ENCODE measurements at regions not wholly inside any gene's neighbourhood (a gene's known extent, or its start where the extent isn't known, plus 50 kb on each side); places are given as distances from the start of the nearest gene placed in this dataset.

- no peak overlapping the region for H3K27ac ChIP-seq (ENCODE audit: low read depth, low read length)
- no peaks in the 10 kb centered on the region for H3K9me2 ChIP-seq (replicated peaks; ENCODE audit: control insufficient read depth, low read length)
- peaks cover 2% of the 10 kb centered on the region; the same call in 1 of the 2 replicates for H3K36me3 ChIP-seq (ENCODE audit: control insufficient read depth, low read length)
- H3K4me2 ChIP-seq (ENCODE audit: low read length), result no peak overlapping the region
- no peak overlapping the region for H3K4me3 ChIP-seq (ENCODE audit: low read length)
- peaks cover 6% of the 10 kb centered on the region; the same call in 1 of the 2 replicates for H3K9me3 ChIP-seq (ENCODE audit: control insufficient read depth, insufficient read depth, low read length)
- H3K4me1 ChIP-seq (ENCODE audit: control insufficient read depth, low read length), result peaks cover 55% of the 10 kb centered on the region
- H3F3A ChIP-seq (ENCODE audit: control insufficient read depth, insufficient read depth), result no peaks in the 10 kb centered on the region
- H3K79me2 ChIP-seq (ENCODE audit: control insufficient read depth, low read length), result no peaks in the 10 kb centered on the region
- no peaks in the 10 kb centered on the region for H3K27me3 ChIP-seq (ENCODE audit: control insufficient read depth, low read length)
- no peak for TF ChIP-seq CTCF (IDR thresholded peaks at IDR 0.05; ENCODE audit: low read depth, low read length, poor library complexity, severe bottlenecking)
- no peak for TF ChIP-seq EZH2phosphoT487 (IDR thresholded peaks at IDR 0.05; ENCODE audit: borderline replicate concordance, low read length)
- no peaks in the 10 kb centered on the region for H4K20me1 ChIP-seq (ENCODE audit: control insufficient read depth, insufficient read depth, low read depth, low read length)
These were observed 117.4 kb upstream of the LPP start for GRCh38 chr3:188036375-188037194.

GRCh38 chr3:188037195-188037718 lies 116.7 kb upstream of the LPP start:
- Histone ChIP-seq H3K27me3 (ENCODE audit: control insufficient read depth, low read length) (no peaks in the 10 kb centered on the region), H3K79me2 (ENCODE audit: control insufficient read depth, low read length) (no peaks in the 10 kb centered on the region), H3K27ac (ENCODE audit: low read depth, low read length) (no peak overlapping the region), H3K36me3 (ENCODE audit: control insufficient read depth, low read length) (no peaks in the 10 kb centered on the region; the same call in 1 of the 2 replicates), H4K20me1 (ENCODE audit: control insufficient read depth, insufficient read depth, low read depth, low read length) (no peaks in the 10 kb centered on the region), H3K4me1 (ENCODE audit: control insufficient read depth, low read length) (peaks cover 49% of the 10 kb centered on the region), H3K4me2 (ENCODE audit: low read length) (no peak overlapping the region), H3K9me3 (ENCODE audit: control insufficient read depth, insufficient read depth, low read length) (peaks cover 6% of the 10 kb centered on the region; the same call in 1 of the 2 replicates), H3F3A (ENCODE audit: control insufficient read depth, insufficient read depth) (no peaks in the 10 kb centered on the region), H3K9me2 (replicated peaks; ENCODE audit: control insufficient read depth, low read length) (no peaks in the 10 kb centered on the region), H3K4me3 (ENCODE audit: low read length) (no peak overlapping the region)
- TF ChIP-seq EZH2phosphoT487 (IDR thresholded peaks at IDR 0.05; ENCODE audit: borderline replicate concordance, low read length), result no peak

GRCh38 chr3:188037965-188038581 lies 115.9 kb upstream of the LPP start:
- Histone ChIP-seq H3K9me2 (replicated peaks; ENCODE audit: control insufficient read depth, low read length) (no peaks in the 10 kb centered on the region), H3K9me3 (ENCODE audit: control insufficient read depth, insufficient read depth, low read length) (no peaks in the 10 kb centered on the region), H3F3A (ENCODE audit: control insufficient read depth, insufficient read depth) (no peaks in the 10 kb centered on the region), H3K79me2 (ENCODE audit: control insufficient read depth, low read length) (no peaks in the 10 kb centered on the region), H3K4me3 (ENCODE audit: low read length) (no peak overlapping the region), H3K4me2 (ENCODE audit: low read length) (no peak overlapping the region), H3K36me3 (ENCODE audit: control insufficient read depth, low read length) (no peaks in the 10 kb centered on the region), H4K20me1 (ENCODE audit: control insufficient read depth, insufficient read depth, low read depth, low read length) (no peaks in the 10 kb centered on the region), H3K4me1 (ENCODE audit: control insufficient read depth, low read length) (peaks cover 40% of the 10 kb centered on the region), H3K27ac (ENCODE audit: low read depth, low read length) (no peak overlapping the region), H3K27me3 (ENCODE audit: control insufficient read depth, low read length) (no peaks in the 10 kb centered on the region)
- TF ChIP-seq EZH2phosphoT487 (IDR thresholded peaks at IDR 0.05; ENCODE audit: borderline replicate concordance, low read length) (no peak), CTCF (IDR thresholded peaks at IDR 0.05; ENCODE audit: low read depth, low read length, poor library complexity, severe bottlenecking) (no peak)

- H3K79me2 ChIP-seq (ENCODE audit: control insufficient read depth, low read length), result no peaks in the 10 kb centered on the region
- H3K36me3 ChIP-seq (ENCODE audit: control insufficient read depth, low read length), result no peaks in the 10 kb centered on the region
- H3K9me3 ChIP-seq (ENCODE audit: control insufficient read depth, insufficient read depth, low read length), result no peaks in the 10 kb centered on the region
- H4K20me1 ChIP-seq (ENCODE audit: control insufficient read depth, insufficient read depth, low read depth, low read length), result no peaks in the 10 kb centered on the region
- H3K27me3 ChIP-seq (ENCODE audit: control insufficient read depth, low read length), result no peaks in the 10 kb centered on the region
- peaks cover 47% of the 10 kb centered on the region for H3K4me1 ChIP-seq (ENCODE audit: control insufficient read depth, low read length)
- no peaks in the 10 kb centered on the region for H3F3A ChIP-seq (ENCODE audit: control insufficient read depth, insufficient read depth)
- no peak overlapping the region for H3K4me2 ChIP-seq (ENCODE audit: low read length)
- no peak overlapping the region for H3K27ac ChIP-seq (ENCODE audit: low read depth, low read length)
- H3K9me2 ChIP-seq (replicated peaks; ENCODE audit: control insufficient read depth, low read length), result no peaks in the 10 kb centered on the region
- TF ChIP-seq CTCF (IDR thresholded peaks at IDR 0.05; ENCODE audit: low read depth, low read length, poor library complexity, severe bottlenecking) (no peak), EZH2phosphoT487 (IDR thresholded peaks at IDR 0.05; ENCODE audit: borderline replicate concordance, low read length) (no peak)
- H3K4me3 ChIP-seq (ENCODE audit: low read length), result no peak overlapping the region
These were observed 112.8 kb upstream of the LPP start for GRCh38 chr3:188041193-188041592.
